Neutrophil (primary cell): ENCODE measurements at regions not wholly inside any gene's neighbourhood (a gene's known extent, or its start where the extent isn't known, plus 50 kb on each side); places are given as distances from the start of the nearest gene placed in this dataset.

ENCODE experiments used
- H3K27ac ChIP-seq: fragments of 200-600 bp; sonication (generic); 2 replicates; pipeline ENCODE4 v1.5.1; 2016; ENCODE audit warnings: mild to moderate bottlenecking, moderate library complexity
- H3K27me3 ChIP-seq: fragments of 200-600 bp; sonication (generic); 2 replicates; pipeline ENCODE4 v1.6.0; 2016; ENCODE audit warnings: mild to moderate bottlenecking
- H3K36me3 ChIP-seq: fragments of 200-600 bp; sonication (generic); 2 replicates; pipeline ENCODE4 v1.5.1; 2017
- H3K4me1 ChIP-seq, 2 experiments: fragments of 200-600 bp in 1 of 2; sonication (generic) in 1 of 2; 1 replicate in 1 of 2; 2 replicates in 1 of 2; pipeline versions ENCODE4 v1.5.1 to v1.6.1; 2013 to 2016; ENCODE audit warnings: low read depth in 1 of 2, low read length in 1 of 2, mild to moderate bottlenecking in 1 of 2, moderate library complexity in 1 of 2; ENCODE audit not compliant: control insufficient read depth in 1 of 2, insufficient read depth in 1 of 2
- H3K4me3 ChIP-seq, 2 experiments: fragments of 200-600 bp in 1 of 2; sonication (generic) in 1 of 2; 1 replicate in 1 of 2; 2 replicates in 1 of 2; pipeline ENCODE4 v1.5.1; 2013 to 2016; ENCODE audit warnings: low read depth in 1 of 2, low read length in 1 of 2, mild to moderate bottlenecking in 1 of 2, moderate library complexity in 1 of 2
- H3K9me3 ChIP-seq: fragments of 200-600 bp; sonication (generic); 2 replicates; pipeline ENCODE4 v1.5.1; 2016
- TF ChIP-seq, protein P1 (sequence below): fragments of 200-600 bp; sonication (generic); IDR thresholded peaks from 2 replicates; pipeline ENCODE4 v1.5.1; 2016; ENCODE audit warnings: antibody characterized with exemption

DNA sequence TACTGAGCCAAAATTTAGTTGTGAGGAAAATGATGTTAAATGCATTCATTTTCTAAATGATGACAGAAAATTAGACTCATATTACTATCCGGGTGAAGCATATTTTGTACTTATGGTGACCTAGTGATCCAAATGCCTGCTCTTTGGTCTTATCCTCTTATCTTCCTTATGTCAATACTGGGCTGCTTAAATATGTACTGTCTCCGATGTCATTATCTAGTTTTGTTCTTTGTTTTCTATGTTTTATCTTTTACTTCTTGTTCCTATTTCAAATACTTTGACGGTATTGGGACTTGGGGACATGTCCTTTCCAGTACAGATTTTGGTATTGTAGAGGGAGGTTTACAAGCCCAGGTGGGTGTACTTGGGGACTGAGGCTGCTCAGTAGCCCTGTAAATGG lies 124.6 kb upstream of the ESR1 start:
- Histone ChIP-seq H3K9me3 (no peaks in the 10 kb centered on the region), H3K27me3 (peaks cover 24% of the 10 kb centered on the region), H3K36me3 (no peaks in the 10 kb centered on the region), H3K4me3 (no peak overlapping the region), H3K4me1 (no peaks in the 10 kb centered on the region), H3K27ac (no peak overlapping the region)
- TF ChIP-seq, protein P1, sequence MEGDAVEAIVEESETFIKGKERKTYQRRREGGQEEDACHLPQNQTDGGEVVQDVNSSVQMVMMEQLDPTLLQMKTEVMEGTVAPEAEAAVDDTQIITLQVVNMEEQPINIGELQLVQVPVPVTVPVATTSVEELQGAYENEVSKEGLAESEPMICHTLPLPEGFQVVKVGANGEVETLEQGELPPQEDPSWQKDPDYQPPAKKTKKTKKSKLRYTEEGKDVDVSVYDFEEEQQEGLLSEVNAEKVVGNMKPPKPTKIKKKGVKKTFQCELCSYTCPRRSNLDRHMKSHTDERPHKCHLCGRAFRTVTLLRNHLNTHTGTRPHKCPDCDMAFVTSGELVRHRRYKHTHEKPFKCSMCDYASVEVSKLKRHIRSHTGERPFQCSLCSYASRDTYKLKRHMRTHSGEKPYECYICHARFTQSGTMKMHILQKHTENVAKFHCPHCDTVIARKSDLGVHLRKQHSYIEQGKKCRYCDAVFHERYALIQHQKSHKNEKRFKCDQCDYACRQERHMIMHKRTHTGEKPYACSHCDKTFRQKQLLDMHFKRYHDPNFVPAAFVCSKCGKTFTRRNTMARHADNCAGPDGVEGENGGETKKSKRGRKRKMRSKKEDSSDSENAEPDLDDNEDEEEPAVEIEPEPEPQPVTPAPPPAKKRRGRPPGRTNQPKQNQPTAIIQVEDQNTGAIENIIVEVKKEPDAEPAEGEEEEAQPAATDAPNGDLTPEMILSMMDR: no peak

DNA sequence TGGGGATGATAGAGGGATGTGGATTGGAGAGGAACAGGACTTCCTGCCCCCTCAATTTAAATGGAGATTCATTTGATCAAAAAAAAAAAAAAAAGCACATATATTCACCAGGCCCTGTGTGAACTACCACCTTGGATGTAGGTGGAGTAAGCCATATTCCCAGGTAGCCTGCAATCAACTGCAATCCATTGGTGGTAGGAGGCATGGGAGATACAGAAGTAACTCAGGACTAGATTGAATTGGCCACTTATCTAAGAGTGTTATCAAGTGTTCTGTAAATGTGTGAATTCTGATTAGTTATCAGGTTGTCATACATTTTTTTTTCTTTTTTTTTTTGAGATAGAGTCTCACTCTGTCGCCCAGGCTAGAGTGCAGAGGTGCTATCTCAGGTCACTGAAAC lies 124.1 kb upstream of the ESR1 start:
- Histone ChIP-seq H3K27ac (no peak overlapping the region), H3K4me1 (no peaks in the 10 kb centered on the region), H3K27me3 (peaks cover 24% of the 10 kb centered on the region)

DNA sequence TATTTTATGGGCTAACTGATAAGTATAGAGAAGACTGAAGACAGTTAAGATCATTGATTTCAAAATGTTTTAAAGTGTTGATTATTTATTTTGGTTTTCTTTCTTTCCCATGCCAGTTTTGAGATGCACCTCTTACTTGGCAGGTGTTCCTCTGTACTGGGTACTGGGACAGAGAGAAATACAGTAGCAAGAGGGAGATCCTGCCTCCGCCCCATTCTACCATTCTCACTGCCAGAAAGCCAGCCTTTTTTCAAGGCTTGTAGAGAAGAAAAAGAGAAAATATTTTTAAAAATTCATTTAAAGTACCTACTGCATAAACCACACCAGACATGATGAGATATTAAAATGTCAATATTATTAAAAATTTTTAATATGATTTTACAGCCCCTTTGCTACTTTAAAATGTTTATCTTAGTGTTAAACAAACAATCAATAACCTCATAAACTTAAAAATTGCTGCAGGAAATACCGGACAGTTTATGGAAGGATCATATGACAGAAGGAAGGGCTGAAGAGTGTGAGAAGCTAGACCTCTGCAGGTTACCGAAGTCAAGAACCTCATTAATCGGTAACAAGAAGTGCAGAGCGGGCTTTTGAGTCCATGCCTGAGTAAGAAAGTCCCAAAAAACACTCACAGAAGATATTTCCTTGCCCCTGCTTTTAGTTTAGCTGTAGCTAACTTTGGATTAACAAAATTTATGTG lies 117.8 kb upstream of the ESR1 start:
- H3K27me3 ChIP-seq: no peaks in the 10 kb centered on the region
- H3K36me3 ChIP-seq: no peaks in the 10 kb centered on the region
- no peaks in the 10 kb centered on the region for H3K4me1 ChIP-seq
- H3K4me3 ChIP-seq: no peak overlapping the region
- H3K27ac ChIP-seq: no peak overlapping the region
- H3K9me3 ChIP-seq: no peaks in the 10 kb centered on the region
- TF ChIP-seq, protein P1: no peak

More for the DNA sequence above, 124.1 kb upstream of the ESR1 start:
- no peak overlapping the region for H3K4me3 ChIP-seq
- no peaks in the 10 kb centered on the region for H3K9me3 ChIP-seq
- H3K36me3 ChIP-seq: no peaks in the 10 kb centered on the region
- TF ChIP-seq, protein P1: no peak

DNA sequence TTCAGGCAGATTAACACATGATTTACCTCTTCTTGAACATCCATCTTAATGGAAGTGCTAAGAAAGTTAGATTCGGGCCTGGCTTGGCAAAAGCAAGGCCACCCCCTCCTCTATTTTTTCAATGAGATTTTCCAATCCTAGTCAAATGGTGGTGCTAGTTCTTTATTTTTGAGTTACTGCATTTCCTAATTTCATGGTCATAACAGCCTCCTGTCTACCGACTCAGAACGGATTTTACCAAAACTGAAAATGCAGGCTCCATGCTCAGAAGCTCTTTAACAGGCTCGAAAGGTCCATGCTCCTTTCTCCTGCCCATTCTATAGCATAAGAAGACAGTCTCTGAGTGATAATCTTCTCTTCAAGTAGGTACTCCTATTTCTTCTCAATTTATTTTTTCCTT lies 117.2 kb upstream of the ESR1 start:
- TF ChIP-seq, protein P1: no peak
- H3K36me3 ChIP-seq: no peaks in the 10 kb centered on the region
- H3K9me3 ChIP-seq: no peaks in the 10 kb centered on the region
- H3K4me1 ChIP-seq: no peaks in the 10 kb centered on the region
- H3K27ac ChIP-seq: no peak overlapping the region
- H3K27me3 ChIP-seq: no peaks in the 10 kb centered on the region
- no peak overlapping the region for H3K4me3 ChIP-seq

DNA sequence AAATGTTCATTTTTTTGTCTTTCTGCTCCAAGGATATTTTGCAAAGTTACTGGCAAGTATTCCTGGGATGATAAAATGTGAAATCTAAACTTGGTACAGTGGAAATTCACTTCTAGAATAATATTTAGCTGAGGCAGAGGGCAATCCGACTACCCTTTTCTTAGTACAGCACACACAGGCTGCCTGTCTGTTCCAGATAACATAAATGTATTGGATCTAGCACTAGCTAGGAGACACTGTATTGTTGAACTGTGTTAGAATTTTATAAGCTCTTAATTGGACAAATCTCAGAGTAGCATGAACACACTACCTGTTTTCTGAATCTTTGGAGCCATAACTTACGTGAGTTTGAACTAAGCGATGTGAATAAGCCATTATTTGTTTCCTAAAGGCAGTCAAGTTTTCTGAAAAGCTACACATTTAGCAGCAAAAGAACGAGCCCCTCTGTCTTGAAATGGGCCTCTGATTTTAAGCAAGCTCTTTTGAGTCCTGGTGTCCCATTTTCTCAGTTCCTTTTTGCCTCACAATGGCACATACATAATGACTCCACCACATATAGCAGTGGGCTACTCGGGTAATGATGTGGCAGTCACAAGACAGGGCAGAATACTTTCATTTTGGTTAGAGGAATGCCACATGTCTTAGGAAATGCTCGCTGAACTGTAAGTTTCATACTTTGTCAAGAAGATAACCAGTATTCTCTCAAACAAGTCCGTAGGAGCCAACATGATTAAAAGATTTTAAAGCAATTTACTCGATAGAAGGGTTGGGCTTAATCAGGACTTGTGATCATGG lies 116.5 kb upstream of the ESR1 start:
- no peaks in the 10 kb centered on the region for H3K9me3 ChIP-seq
- no peaks in the 10 kb centered on the region for H3K4me1 ChIP-seq
- no peaks in the 10 kb centered on the region for H3K27me3 ChIP-seq
- H3K4me3 ChIP-seq: no peak overlapping the region
- no peak overlapping the region for H3K27ac ChIP-seq
- H3K36me3 ChIP-seq: no peaks in the 10 kb centered on the region
- TF ChIP-seq, protein P1: no peak
